ENCODE measurements at regions not wholly inside any gene's neighbourhood (a gene's known extent, or its start where the extent isn't known, plus 50 kb on each side); places are given as distances from the start of the nearest gene placed in this dataset.

GRCh38 chr2:175403599-175404221 lies 222.2 kb upstream of the ATP5MC3 start:
- Histone ChIP-seq H3K36me3 (ENCODE audit: control insufficient read depth in 1 of 2, insufficient read depth in 2 of 2, low read length in 2 of 2) (no peaks in the 10 kb centered on the region), H2AFZ (ENCODE audit: low read depth, low read length, poor library complexity, severe bottlenecking) (no peak overlapping the region), H3K27ac (ENCODE audit: low read depth, low read length) (no peak overlapping the region), H3K4me2 (ENCODE audit: low read length) (no peak overlapping the region), H3K79me2 (ENCODE audit: insufficient read depth, low read length) (no peaks in the 10 kb centered on the region), H3K9me3 (ENCODE audit: control insufficient read depth in 1 of 2, insufficient read depth in 1 of 2, low read depth in 1 of 2, low read length in 2 of 2) (no peaks in the 10 kb centered on the region), H3K9ac (ENCODE audit: low read length) (no peak overlapping the region), H3K9me2 (ENCODE audit: insufficient read depth) (no peaks in the 10 kb centered on the region), H3K4me3 (replicated peaks in 1 of 2; ENCODE audit: low read depth in 1 of 2, low read length in 2 of 2) (no peak overlapping the region), H3K4me1 (ENCODE audit: control insufficient read depth in 1 of 2, insufficient read depth in 2 of 2, low read length in 2 of 2) (no peaks in the 10 kb centered on the region), H4K20me1 (ENCODE audit: insufficient read depth) (no peaks in the 10 kb centered on the region), H3K27me3 (ENCODE audit: insufficient read depth, low read length) (no peaks in the 10 kb centered on the region)
- no TSS peak for BruUV-seq (replicated peaks)
- DNase-seq (ENCODE audit: low read depth, low spot score) (no peak), ATAC-seq (no peak)
- POLR2A ChIA-PET: no interaction called here
- RAD21 ChIA-PET (ENCODE audit: low non-redundant PET in 1 of 2, low total read pairs in 2 of 2, uncharacterized antibody in 2 of 2, unreplicated experiment in 2 of 2): no interaction called here
- CTCF ChIA-PET: no interaction called here
- intact Hi-C loops (cut with micrococcal nuclease): no loop called here
- TF ChIP-seq ATF3 (IDR thresholded peaks at IDR 0.05): no peak
- TF ChIP-seq ZNF274 (IDR thresholded peaks at IDR 0.05; ENCODE audit: low read depth, low read length): no peak
- no peak for TF ChIP-seq SIN3A (IDR thresholded peaks at IDR 0.05; ENCODE audit: low read depth)
- TF ChIP-seq JUND (IDR thresholded peaks at IDR 0.05): no peak
- TF ChIP-seq, protein P1, sequence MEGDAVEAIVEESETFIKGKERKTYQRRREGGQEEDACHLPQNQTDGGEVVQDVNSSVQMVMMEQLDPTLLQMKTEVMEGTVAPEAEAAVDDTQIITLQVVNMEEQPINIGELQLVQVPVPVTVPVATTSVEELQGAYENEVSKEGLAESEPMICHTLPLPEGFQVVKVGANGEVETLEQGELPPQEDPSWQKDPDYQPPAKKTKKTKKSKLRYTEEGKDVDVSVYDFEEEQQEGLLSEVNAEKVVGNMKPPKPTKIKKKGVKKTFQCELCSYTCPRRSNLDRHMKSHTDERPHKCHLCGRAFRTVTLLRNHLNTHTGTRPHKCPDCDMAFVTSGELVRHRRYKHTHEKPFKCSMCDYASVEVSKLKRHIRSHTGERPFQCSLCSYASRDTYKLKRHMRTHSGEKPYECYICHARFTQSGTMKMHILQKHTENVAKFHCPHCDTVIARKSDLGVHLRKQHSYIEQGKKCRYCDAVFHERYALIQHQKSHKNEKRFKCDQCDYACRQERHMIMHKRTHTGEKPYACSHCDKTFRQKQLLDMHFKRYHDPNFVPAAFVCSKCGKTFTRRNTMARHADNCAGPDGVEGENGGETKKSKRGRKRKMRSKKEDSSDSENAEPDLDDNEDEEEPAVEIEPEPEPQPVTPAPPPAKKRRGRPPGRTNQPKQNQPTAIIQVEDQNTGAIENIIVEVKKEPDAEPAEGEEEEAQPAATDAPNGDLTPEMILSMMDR (IDR thresholded peaks at IDR 0.05 in 2 of 3, conservative IDR thresholded peaks at IDR 0.05 in 1 of 3; ENCODE audit: borderline replicate concordance in 1 of 3, insufficient read depth in 1 of 3, low read depth in 2 of 3, low read length in 2 of 3): no peak
- no peak for TF ChIP-seq SRF (IDR thresholded peaks at IDR 0.05; ENCODE audit: low read depth)
- TF ChIP-seq MAX (IDR thresholded peaks at IDR 0.05): no peak
- no peak for TF ChIP-seq REST (IDR thresholded peaks at IDR 0.05; ENCODE audit: low read depth)
- no peak for TF ChIP-seq EGR1 (IDR thresholded peaks at IDR 0.05; ENCODE audit: low read depth)
- TF ChIP-seq TCF7L2 (IDR thresholded peaks at IDR 0.05; ENCODE audit: borderline replicate concordance, extremely low read depth, insufficient read depth, insufficient read length): no peak
- no peak for TF ChIP-seq RAD21 (IDR thresholded peaks at IDR 0.05; ENCODE audit: low read depth)
